Adrenal gland (tissue), 5 donors: ENCODE measurements at regions not wholly inside any gene's neighbourhood (a gene's known extent, or its start where the extent isn't known, plus 50 kb on each side); places are given as distances from the start of the nearest gene placed in this dataset.

Experiments used
- CTCF ChIP-seq, 6 experiments: fragments of 450-650 bp in 4 of 6; fragments of 200-600 bp in 2 of 6; sonication (generic) in 1 of 6; IDR thresholded peaks; 1 replicate in 5 of 6; 2 replicates in 1 of 6; pipeline versions ENCODE4 v1.5.1 to v1.8.0; 2016 to 2021; ENCODE audit warnings: antibody characterized with exemption in 6 of 6, mild to moderate bottlenecking in 2 of 6, moderate library complexity in 1 of 6
- POLR2A ChIP-seq, 2 donors: fragments of 450-650 bp; IDR thresholded peaks; one replicate each; pipeline ENCODE4 v1.6.1; 2017; ENCODE audit warnings: antibody characterized with exemption in 2 of 2, mild to moderate bottlenecking in 2 of 2, moderate library complexity in 1 of 2
- donor health status: DM: no; HTN: no; CAD: no.

- TF ChIP-seq CTCF (IDR thresholded peaks at IDR 0.05) = no peak
- TF ChIP-seq POLR2A (IDR thresholded peaks at IDR 0.05) = no peak
Observed at GRCh38 chr6:92364948-92365541, 1054.3 kb downstream of the EPHA7 start.
